ENCODE measurements at regions not wholly inside any gene's neighbourhood (a gene's known extent, or its start where the extent isn't known, plus 50 kb on each side); places are given as distances from the start of the nearest gene placed in this dataset.

DNA sequence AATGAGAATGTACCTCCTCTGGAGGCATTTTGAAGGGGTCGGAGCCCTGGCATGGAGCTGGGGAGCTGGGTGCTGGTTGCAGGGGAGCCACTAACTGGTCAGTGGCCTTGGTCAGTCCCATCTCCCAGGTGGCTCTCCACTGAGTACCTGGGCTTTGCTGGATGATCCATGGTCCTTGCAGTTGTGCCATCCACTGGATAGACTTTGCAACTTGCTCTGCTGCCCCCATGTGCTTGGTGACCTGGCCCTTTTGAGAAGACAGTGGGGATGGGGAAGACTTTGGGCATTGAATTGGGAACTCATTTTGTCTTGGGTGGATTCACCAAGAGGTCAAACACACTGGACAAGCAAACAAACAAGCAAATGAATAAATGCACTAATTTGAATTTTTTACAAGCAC, 263.9 kb downstream of the MYCN start:
- Histone ChIP-seq H3K4me3 (no peak overlapping the region), H3K9me3 (no peaks in the 10 kb centered on the region), H3K36me3 (no peaks in the 10 kb centered on the region), H3K27ac (no peak overlapping the region), H3K27me3 (no peaks in the 10 kb centered on the region), H3K4me1 (no peaks in the 10 kb centered on the region)
- TF ChIP-seq POLR2AphosphoS5 (IDR thresholded peaks at IDR 0.05; ENCODE audit: insufficient read depth in 1 of 2, low read depth in 1 of 2), result no peak
- TF ChIP-seq, protein P1, sequence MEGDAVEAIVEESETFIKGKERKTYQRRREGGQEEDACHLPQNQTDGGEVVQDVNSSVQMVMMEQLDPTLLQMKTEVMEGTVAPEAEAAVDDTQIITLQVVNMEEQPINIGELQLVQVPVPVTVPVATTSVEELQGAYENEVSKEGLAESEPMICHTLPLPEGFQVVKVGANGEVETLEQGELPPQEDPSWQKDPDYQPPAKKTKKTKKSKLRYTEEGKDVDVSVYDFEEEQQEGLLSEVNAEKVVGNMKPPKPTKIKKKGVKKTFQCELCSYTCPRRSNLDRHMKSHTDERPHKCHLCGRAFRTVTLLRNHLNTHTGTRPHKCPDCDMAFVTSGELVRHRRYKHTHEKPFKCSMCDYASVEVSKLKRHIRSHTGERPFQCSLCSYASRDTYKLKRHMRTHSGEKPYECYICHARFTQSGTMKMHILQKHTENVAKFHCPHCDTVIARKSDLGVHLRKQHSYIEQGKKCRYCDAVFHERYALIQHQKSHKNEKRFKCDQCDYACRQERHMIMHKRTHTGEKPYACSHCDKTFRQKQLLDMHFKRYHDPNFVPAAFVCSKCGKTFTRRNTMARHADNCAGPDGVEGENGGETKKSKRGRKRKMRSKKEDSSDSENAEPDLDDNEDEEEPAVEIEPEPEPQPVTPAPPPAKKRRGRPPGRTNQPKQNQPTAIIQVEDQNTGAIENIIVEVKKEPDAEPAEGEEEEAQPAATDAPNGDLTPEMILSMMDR (IDR thresholded peaks at IDR 0.05), result no peak
- no peak for TF ChIP-seq POLR2A (IDR thresholded peaks at IDR 0.05)
- no peak for DNase-seq (ENCODE audit: extremely low spot score in 2 of 2)
- intact Hi-C loops (cut with DNase I), result no loop called here

DNA sequence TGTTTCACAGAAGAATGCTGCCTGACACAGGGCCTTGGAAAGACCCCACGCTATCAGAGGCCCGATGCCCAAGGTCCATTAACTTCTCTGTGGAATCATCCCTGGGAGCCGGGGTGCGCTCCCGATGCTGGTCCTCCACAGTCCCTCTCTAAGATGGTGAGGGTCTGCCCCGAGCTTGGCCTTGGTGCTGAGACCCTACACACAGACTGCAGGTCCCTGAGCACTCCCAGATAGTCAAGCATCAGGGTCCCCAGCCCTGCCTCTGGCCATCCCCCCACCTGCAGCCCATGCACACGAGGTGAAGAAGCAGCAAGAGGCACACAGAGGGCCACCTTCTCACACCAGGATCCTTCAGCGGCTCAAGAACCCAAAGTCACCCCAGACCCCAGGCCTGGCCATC, 263.3 kb downstream of the MYCN start:
- no peaks in the 10 kb centered on the region for H3K9me3 ChIP-seq
- no peak for DNase-seq (ENCODE audit: extremely low spot score in 2 of 2)
- intact Hi-C loops (cut with DNase I), result no loop called here
- no peak overlapping the region for H3K27ac ChIP-seq
- no peaks in the 10 kb centered on the region for H3K36me3 ChIP-seq
- no peak overlapping the region for H3K4me3 ChIP-seq
- H3K27me3 ChIP-seq, result no peaks in the 10 kb centered on the region
- H3K4me1 ChIP-seq, result no peaks in the 10 kb centered on the region
- TF ChIP-seq POLR2AphosphoS5 (IDR thresholded peaks at IDR 0.05; ENCODE audit: insufficient read depth in 1 of 2, low read depth in 1 of 2) (no peak), POLR2A (IDR thresholded peaks at IDR 0.05) (no peak)
- TF ChIP-seq, protein P1 (IDR thresholded peaks at IDR 0.05), result no peak

DNA sequence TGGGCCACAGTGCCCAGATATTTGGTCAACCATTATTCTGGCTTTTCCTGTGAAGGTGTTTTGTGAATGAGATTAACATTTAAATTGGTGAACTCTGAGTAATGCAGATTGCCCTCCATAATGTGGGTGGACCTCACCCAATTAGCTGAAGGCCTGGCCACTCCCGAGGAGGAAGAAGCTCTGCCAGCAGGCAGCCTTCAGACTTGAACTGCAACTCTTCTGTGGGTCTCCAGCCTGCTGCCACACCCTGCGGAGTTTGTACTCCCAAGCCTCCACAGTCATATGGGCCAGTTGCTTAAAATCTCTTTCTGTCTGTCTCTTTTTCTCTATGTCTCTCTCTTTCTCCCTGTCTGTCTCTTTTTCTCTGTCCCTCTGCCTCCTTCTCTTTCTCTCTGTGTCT, 262.7 kb downstream of the MYCN start:
- H3K36me3 ChIP-seq, result no peaks in the 10 kb centered on the region
- no peak overlapping the region for H3K27ac ChIP-seq
- H3K4me3 ChIP-seq, result no peak overlapping the region
- H3K9me3 ChIP-seq, result no peaks in the 10 kb centered on the region
- TF ChIP-seq POLR2AphosphoS5 (IDR thresholded peaks at IDR 0.05; ENCODE audit: insufficient read depth in 1 of 2, low read depth in 1 of 2), result no peak
- TF ChIP-seq, protein P1 (IDR thresholded peaks at IDR 0.05), result no peak
- TF ChIP-seq POLR2A (IDR thresholded peaks at IDR 0.05), result no peak
- intact Hi-C loops (cut with DNase I), result no loop called here
- no peaks in the 10 kb centered on the region for H3K27me3 ChIP-seq
- H3K4me1 ChIP-seq, result no peaks in the 10 kb centered on the region
- no peak for DNase-seq (ENCODE audit: extremely low spot score in 2 of 2)

DNA sequence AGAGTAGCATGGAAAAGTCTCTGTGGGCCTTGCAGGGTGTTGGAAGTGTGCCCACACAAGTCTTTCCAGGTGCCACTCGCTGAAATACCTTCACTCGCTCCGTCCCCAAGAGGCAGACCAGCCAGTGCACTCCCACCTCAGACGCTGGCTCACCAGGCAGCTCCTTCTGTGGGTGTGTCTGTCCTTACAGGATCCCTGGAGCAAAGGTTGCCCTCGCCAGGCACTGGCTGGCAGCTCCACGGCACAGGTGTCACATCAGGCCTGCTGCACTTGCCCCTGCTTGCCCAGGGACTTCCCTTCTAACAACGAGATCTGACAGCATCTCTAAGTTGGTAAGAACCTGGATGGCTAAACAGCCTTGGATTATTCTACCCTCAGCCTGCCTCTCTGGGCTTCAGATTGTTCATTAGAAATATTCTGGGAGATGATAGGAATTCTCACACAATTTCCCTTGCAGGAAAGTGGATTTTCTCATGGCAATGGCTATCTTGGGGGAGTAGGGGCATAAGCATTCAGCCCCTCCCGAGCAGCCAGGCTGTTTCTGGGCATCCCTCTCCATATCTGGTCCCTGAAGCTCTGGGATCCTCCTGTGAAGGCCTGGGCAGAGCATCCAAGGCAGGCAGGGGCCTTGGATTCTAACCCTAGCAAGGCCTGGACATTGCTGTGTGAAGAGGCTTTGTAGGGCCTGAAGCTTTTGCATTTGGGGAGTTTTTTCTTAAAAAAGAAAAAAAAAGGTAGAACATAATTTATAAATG, 262.1 kb downstream of the MYCN start:
- Histone ChIP-seq H3K4me1 (no peaks in the 10 kb centered on the region), H3K27ac (no peak overlapping the region), H3K36me3 (no peaks in the 10 kb centered on the region), H3K9me3 (no peaks in the 10 kb centered on the region), H3K4me3 (no peak overlapping the region), H3K27me3 (no peaks in the 10 kb centered on the region)
- TF ChIP-seq POLR2A (IDR thresholded peaks at IDR 0.05) (no peak), POLR2AphosphoS5 (IDR thresholded peaks at IDR 0.05; ENCODE audit: insufficient read depth in 1 of 2, low read depth in 1 of 2) (no peak)
- TF ChIP-seq, protein P1 (IDR thresholded peaks at IDR 0.05), result no peak
- DNase-seq (ENCODE audit: extremely low spot score in 2 of 2), result no peak
- intact Hi-C loops (cut with DNase I), result no loop called here

DNA sequence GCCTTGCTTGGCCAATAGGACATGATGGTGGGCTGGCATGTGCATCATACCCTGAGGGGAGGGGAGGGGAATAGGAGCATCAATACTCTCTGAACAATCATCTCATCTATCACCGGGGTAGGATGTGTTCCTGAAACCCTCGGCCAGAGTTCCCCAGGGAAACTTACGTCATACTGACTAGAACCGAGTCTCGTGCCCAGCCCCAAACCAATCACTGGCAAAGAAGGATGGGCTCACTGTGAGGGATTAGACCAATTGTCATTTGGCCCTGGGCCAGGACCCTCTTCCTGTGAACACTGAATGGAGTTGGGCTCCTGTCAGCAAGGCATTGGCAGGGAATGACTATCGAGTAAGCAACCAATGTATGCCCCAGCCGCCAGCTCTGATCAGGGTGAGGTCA, 261.5 kb downstream of the MYCN start:
- intact Hi-C loops (cut with DNase I), result no loop called here
- TF ChIP-seq POLR2A (IDR thresholded peaks at IDR 0.05) (no peak), POLR2AphosphoS5 (IDR thresholded peaks at IDR 0.05; ENCODE audit: insufficient read depth in 1 of 2, low read depth in 1 of 2) (no peak)
- TF ChIP-seq, protein P1 (IDR thresholded peaks at IDR 0.05), result no peak
- Histone ChIP-seq H3K9me3 (no peaks in the 10 kb centered on the region), H3K27me3 (no peaks in the 10 kb centered on the region), H3K4me3 (no peak overlapping the region), H3K27ac (no peak overlapping the region), H3K36me3 (no peaks in the 10 kb centered on the region), H3K4me1 (no peaks in the 10 kb centered on the region)
- no peak for DNase-seq (ENCODE audit: extremely low spot score in 2 of 2)
